CD1c-positive myeloid dendritic cell (primary cell): ENCODE measurements at regions not wholly inside any gene's neighbourhood (a gene's known extent, or its start where the extent isn't known, plus 50 kb on each side); places are given as distances from the start of the nearest gene placed in this dataset.

Experiments used
- DNase-seq: peaks from one replicate; pipeline ENCODE4 v3.0.0-alpha.2; 2016; ENCODE audit errors: extremely low spot score

DNA sequence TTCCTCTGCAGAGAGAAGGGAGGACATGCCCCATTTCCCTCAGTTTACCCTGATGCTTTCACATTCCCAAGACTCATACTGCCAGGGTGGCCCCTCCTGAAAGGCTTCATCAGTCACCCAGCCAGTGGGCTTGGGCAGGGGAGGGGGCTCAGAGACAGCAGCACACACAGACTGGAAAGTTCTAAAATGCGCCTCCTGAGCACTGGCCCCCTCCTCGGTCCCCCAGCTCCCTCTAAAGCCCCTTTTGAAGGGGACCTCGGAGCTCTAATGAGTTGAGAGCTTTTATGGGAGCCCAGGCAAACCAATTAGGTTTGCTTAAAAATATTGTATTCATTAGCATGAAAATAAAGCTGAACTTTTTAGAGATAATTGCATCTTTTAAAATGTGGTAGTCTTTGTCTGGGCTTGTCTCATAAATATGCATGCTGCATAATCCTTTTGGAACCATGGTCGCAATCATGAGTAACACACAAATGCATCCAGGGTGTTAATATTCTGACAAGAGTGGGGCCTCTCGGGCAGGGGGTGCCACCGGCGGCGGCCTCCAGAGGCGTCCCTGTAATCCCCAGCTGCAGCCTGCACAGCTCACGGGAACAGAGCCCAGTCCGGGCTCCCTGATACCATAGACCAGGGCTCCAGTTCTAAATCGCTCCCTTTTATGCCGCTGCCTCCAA is 78.5 kb downstream of the RPLP1 start:
- DNase-seq, result no peak

DNA sequence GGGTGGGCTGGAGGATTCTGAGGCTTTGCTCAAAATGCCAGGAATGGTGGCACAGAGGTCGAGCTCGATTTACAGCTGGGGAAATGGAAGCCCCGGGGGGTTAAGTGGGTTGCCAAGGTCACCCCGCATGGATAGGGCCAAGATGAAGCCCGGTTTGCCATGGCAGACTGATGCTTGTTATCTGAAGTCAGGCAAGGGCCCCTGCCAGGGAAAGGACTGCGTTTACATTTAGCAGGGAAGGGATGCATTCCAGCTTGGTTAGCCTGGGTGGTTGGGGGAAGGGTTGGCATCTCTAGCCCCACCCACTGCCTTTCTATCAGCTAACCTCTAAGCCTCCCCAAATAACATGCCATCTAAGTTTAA is 79.0 kb downstream of the RPLP1 start:
- no peak for DNase-seq

DNA sequence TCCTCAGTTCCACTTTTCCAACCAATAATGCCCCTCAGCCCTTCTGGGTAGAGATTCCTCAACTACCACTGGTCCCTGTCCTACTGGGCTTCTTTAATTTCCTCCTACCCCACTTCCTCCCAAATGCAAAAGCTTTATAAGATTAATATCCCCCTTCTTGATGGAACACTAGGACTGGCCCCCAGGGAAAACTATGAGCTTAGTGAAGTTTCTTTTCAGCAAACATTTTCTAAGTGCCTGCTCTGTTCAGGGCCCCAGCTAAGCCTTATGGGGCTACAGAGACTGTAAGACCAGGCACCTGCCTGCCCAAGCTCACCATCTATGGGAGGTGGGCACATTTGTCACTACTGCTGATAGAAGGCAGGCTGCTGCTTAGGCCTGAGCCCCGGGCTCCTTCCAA is 79.4 kb downstream of the RPLP1 start:
- no peak for DNase-seq

DNA sequence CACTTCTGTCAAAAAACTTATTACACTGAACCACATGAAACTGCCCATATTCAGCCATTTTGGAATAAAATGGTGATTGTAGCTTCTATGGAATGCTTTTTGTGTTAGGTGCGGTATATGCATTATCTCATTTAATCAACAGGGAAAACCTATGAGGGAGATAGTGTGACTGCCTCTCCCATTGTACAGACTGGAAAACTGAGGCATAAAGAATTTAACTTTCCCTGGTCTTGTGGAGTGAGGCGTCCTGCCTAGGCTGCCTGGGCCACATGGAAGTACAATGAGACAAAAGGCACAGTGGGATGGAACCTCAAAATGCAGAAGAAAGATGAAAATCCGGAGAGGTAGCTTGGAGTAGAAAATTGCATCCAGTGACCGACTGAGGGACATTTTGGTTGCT is 80.2 kb downstream of the RPLP1 start:
- no peak for DNase-seq

DNA sequence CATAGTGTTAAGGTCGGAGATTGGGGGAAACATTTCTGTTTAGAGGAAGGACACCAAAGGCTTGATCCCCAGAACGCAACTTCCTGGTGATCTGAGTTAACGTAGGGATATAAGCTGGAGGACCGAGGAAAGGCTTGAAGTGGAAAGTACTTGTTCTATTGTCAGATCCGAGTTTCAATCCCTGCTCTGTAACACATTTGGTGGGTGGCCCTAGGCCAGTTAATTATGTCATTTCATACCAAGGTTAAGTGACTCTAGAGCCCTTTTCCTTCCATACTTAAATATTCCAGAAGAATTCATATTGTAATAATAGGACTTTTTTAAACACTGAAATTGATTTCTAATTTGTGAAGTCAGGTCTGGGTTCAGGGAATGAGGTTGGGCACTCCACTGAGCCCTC is 80.9 kb downstream of the RPLP1 start:
- no peak for DNase-seq

DNA sequence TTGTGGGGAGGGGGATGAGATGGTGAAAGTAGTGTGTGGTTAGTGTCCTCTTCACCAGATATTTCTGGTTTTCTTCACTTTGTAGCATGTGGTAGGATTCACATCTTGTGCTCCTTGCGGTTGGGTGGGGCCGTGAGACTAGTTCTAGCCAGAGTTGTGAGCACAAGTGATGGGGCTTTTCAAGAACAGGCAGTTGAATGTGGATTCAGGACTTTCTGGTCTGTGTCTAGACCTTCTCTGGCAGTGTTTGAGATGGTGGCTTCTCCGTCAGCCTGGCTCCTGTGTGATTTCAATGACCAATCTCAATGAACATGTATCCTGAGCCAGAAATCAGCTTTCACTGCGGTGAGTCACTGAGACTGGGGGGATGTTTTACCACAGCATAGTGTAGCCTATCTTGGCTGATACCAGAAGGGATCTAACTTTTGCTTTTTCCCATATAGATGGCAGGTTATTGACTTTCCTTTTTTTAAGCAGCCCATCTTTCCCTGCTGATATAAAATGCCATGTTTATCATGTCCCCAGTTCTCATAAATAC is 82.6 kb downstream of the RPLP1 start:
- no peak for DNase-seq

DNA sequence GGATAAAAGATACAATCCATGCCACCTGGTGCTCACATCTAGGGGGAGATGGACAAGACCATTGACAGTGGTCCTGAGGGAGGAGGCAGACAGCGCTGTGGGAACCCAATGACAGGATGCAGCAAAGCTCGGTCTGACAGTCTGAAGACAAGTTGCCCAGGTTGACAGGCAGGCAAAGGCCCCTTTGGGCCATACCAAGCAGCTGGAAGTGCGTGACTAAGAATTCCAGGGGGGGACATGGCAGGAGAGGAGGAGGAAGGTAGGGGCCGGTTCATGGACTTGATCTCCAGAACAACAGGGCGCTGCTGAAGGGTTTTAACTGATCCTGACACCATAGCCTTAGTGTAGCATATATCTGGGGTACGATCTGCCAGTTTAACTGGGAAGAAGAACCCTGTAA is 83.4 kb downstream of the RPLP1 start:
- no peak for DNase-seq

DNA sequence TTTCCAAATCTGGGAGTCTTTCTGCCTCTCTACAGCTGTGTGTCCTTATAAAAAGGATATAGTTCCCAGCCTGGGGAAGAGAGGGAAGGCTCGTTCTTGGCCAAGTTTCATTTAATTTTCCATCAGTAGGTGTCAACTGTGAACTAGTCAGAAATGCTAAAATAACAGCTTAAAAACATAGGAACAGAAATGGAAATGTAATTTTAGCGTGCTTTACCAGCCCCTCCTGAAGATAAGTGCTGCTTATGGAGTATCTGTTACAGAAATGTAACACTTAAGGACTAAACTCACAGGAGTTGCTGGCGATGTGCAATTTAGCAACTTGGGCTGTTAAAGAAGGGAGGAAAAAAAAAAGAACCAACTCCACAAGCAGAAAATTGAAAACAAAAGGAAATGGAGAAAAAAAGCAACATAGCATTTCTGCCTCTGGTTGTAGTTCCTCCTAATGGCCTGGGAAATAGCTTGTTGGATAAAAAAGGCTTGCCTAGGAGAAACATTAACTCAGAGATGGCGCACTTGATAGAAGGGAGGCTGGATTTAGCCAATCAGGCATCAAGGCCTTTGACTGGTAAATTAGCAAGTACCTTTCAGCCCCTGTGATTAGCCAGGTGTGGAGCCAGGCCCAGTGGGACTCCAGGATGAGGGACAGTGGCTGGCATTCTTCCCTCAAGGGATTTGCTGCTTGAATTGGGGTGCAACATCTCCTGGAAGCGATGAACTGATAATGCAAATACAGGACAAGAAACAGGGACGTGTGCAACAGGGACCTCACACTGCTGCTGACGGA is 84.3 kb downstream of the RPLP1 start:
- DNase-seq, result no peak

DNA sequence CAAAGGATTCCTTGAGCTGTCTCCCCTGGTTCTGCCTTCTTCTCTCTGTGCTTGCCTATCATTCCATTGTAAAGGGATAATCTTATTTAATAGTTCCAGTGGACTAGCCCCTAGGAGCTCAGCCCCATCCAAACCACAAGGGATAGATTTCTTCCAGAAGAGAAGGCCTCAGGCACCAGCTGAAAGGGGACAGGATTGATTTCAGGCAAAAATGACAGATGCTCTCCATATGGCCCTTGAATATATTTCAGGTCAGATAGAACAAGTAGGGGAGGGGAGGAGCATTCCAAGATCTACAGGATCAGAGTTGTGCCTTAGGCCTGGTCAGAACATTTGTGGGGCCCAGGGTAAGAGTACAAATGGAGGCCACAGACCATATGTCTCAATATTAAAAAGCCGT is 85.3 kb downstream of the RPLP1 start:
- no peak for DNase-seq

DNA sequence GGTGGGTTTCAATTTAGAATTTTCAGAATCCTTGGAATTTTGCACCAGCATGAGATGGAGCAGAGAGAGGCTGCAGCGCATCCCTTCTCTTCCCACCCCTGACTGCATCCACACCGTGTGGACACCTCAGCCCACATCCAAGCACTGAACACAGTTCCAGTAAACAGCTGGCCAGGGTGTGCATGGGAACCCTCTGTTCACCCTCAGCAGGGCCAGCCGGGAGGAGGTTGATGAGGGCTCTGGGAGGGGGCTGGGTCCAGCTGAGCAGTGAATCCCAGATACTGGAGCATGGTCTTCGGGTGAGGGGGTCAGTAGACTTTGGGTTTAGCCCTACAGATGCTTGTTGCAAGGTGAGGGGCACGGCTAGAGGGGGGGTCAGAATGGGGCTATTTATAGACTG is 85.8 kb downstream of the RPLP1 start:
- DNase-seq, result no peak

DNA sequence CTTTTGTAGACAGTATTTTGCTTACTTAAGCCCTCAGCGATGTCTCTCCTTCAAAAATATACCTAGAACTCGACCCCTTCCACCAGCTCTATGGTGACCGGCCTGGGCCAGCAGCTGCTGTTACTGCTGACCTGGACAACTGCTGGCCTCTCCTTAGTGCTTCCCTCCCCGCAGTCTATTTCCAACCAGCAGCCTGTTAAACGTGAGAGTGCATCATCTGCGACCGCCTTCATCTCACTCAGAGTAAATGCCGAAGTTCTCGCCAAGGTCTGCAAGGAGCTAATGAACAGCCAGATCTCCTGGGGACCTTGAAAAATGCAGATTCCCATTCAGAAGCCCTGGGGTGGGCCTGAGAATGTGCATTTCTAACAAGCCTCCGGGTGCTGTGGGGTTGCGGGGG is 86.7 kb downstream of the RPLP1 start:
- DNase-seq, result no peak

DNA sequence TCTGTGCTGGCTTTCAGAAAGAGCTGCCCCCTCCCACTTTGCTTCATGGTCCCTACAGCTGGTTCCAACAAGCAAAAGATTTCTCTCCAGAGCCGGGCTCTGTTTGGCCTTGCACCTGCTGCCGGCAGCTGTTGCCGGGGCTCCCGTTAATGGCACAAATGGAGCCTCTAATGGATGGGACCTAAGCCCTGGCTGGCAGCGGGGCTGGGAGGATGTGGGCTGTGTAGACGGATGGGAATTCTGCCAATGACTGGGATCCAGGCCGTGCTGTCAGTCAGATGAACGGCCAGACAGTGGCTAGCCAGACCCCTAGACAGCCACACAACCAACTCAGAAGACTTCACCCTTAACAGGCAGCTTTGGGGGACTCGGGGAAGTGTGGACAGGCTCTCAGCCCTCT is 88.0 kb downstream of the RPLP1 start:
- DNase-seq, result no peak

DNA sequence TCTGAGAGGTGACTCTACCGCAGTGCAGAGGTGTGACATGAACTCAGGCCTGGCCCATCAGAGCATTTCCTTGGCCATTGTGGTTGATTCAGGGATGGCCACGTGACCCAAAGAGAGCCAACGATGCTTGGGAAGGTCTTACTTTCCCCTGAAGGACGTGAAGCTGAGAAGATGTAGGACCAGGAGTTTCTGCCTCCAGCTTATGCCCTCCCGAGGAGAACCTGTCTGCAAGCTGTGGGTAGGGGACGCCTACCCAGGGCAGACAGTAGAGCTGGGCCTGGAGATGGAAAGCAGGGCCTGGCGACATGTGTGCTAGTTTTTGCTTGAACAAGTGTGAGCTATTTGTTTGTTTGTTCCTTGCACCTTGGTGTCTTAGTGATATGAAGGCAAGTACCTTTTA is 89.4 kb downstream of the RPLP1 start:
- DNase-seq, result no peak

DNA sequence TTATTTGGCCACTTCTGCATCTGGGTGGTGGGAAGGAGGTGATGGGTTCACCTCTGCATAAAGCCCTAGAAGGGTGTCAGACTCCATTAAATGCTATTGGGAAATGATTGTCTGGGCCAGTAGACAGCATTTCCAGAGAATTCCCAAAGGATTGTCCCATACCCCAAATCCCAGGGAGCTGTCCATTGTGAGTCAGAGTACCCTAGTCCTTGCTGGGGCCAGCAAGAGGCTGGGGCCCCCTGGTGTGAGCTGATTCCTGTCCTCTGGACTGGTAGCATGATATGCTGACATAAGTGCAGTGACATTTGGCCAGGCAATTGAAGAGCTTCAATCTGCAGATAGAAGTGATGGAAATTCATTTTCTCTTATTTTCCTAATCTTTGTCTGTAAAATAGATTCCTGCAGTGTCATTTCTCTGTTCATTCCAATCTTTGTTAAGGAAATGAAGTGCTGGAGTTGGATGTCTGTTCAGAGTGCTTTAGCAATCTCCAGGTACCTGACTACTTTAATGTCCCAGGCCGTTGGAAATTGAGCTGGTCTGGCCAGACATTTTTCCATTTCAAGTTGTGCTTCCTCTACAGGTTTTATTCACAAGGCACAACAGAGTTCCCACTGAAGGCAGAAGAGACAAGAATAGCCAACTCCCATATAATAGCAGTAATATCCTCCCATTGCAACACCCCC is 91.2 kb downstream of the RPLP1 start:
- DNase-seq, result no peak

DNA sequence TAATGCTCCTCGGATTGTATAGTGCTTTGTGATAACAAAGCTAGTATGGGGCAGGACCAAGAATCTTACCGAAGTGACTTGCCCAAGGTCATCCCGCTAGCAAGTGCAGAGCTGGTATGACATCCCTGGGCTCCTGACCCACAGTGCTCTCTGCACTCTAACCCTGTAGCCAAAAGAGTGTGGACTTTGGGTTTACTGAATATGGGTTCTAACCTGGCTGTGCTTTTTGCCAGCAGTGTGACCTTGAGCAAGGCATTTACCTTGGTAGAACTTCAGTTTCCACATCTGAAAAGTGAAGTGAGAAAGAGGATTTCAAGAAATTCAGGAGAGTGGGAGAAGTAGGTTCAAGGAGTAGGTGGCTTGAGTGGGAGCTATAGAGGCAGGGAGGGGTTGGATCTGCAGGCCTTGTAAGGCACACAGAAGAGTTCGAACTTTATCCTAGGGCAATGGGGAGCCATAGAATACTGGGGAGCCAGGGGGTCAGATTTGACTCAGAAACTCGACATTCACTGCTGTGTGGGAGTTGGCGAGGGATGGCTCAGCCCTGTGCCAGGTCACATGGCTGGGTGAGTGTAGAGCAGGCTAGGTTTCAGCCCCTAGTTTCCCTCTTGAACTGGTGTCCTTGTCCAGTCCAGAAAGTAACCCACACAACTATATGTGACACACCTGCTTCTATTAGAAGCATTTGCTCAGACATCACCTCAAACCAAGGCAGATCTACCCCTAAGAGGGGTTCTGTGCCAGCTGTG is 91.9 kb downstream of the RPLP1 start:
- peak; percentile 11 for DNase-seq

DNA sequence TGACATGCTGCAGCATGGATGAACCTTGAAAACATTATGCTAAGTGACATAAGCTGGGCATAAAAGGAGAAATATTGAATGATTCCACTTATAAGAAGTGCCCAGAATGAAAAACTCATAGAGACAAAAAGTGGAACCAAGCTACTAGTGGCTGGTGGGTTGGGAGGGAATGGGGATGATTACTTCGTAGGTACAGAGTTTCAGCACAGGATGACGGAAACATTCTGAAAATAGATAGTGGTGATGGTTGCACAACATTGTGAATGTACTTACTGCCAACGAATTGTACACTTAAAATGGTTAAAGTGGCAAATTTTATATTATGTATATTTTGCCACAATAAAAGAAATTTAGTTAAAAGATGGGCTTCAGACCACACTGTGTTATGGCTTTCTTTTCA is 93.6 kb downstream of the RPLP1 start:
- peak; percentile 26 for DNase-seq

DNA sequence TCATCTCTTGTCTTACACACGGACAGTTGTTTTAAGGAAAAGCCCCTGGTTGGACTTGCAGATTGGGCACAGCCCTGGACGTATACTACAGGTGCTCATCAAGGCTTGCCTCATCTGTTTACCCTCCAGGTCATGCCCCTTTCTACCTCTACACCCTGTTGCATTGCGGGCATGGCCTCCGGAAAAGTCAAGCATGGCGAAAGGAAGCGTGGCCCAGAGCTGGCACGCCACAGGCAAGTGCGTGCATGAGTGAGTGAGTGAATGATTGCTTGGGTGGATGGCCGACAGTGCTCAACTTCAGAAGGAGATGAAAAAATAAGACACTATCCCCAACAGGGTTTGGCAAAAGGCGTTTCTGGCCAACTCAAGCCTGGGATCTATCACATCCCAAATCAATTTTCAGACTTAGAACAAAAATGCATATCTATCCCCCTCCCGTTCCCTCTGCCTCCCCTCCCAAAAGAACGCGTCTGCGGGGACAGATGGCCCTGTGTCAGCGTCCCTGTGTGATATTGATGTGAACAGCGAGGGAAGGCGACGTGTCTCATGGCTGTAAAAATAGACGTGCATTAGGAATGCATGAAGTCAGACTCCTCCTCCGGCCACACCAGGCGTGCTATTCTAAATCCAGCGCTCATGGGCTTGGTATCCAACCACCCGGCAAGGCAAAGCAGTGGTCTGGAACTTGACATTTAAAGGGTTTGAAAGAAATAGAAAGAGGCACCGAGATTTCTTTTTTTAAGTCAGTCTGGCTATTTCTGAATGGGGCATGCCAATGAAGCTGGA is 96.0 kb downstream of the RPLP1 start:
- DNase-seq, result no peak

DNA sequence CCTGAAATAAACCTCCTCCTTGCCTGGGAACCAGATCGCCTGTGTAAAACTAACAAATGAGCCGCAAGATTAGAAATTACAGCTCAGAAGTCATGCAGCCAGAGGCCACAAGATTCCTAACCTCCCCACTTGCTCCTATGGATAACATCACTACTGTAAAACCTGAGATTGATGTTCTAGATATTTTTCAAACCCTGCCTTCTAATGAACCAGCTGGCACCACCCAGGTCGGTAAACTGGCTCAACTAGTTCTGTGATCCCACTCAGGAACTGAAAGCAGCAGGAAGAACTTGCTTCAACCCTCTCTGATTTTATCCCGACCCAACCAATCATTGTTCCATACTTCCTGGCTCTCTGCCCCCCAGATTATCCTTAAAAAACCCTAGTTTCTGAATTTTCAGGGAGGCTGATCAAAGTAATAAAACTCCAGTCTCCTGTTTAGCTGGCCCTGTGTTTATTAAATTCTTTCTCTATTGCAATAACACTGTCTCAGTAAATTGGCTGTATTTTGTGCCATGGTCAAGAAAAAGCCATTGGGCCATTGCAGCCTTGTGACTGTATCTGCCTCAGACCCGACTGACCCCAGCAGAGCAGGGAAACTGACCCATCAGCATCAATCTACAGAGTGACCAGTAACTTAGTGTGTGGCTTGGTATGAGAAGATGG is 98.9 kb downstream of the RPLP1 start:
- no peak for DNase-seq

DNA sequence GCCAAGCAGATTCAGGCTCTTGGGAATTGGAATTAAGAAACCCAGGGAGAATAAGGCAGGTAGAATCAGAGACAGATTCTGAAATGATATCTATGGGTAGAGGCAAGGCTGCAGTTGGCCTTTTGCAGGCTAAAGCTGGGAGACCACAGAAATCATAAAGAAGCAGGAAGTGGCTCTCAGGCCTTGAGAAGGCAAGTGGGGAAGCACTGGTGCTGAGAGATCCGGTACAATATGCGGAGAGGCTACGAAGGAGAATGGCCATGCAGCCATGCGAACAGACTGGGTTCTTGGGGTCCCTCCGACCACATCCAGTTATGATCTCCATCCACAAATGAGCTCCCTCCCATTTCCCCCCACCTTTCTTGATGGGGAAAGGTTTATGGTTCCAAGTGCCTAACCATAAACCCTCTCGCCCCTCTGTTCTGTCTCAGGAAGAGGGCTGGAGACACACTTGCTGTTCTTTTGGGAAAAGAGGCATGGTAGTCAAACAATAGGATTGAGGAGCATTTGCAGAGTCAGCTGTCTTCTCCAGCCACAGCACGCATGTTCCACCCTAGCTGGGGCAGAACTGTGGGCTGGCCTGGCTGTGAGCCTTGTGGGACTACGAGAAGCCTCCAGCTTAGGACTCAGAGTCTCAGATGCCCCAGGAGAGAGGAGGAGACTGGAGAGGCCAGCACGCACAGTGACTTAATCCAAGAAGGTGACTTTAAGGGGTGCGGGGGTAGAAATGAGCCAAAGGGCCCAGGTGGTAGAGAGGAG is 99.6 kb downstream of the RPLP1 start:
- no peak for DNase-seq

DNA sequence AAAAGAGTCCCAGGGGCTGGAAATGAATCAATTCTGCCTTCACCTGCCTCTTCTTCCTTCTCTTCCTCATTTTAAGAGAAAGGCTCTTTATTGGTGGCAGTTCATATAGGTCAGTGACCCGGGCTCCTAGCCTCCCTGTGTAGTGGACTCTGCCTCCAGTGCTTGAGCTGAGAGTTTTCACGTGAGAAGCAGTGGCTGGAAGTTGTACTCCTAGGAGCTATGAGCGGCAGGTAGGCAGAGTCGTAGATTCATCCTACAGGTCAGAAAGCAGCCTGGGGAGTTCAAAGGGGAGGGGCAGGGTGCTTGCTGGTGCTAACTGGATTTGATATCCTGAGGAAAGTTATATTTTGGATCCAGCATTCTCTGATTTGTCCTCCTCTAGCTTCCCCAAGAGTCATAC is 101.1 kb downstream of the RPLP1 start:
- DNase-seq, result no peak
